Peyer's patch (tissue), 4 donors: ENCODE measurements at regions not wholly inside any gene's neighbourhood (a gene's known extent, or its start where the extent isn't known, plus 50 kb on each side); places are given as distances from the start of the nearest gene placed in this dataset.

Experiments used
- POLR2A ChIP-seq, 2 donors: fragments of 450-650 bp; IDR thresholded peaks; one replicate each; pipeline ENCODE4 v1.5.1; 2017; ENCODE audit warnings: antibody characterized with exemption in 2 of 2, mild to moderate bottlenecking in 2 of 2, moderate library complexity in 2 of 2
- TF ChIP-seq, protein P1 (sequence below), 6 experiments: fragments of 450-650 bp in 4 of 6; fragments of 200-600 bp in 2 of 6; sonication (generic) in 1 of 6; IDR thresholded peaks; one replicate each; pipeline ENCODE4 v1.5.1; 2017 to 2019; ENCODE audit warnings: antibody characterized with exemption in 6 of 6, mild to moderate bottlenecking in 3 of 6, moderate library complexity in 1 of 6

DNA sequence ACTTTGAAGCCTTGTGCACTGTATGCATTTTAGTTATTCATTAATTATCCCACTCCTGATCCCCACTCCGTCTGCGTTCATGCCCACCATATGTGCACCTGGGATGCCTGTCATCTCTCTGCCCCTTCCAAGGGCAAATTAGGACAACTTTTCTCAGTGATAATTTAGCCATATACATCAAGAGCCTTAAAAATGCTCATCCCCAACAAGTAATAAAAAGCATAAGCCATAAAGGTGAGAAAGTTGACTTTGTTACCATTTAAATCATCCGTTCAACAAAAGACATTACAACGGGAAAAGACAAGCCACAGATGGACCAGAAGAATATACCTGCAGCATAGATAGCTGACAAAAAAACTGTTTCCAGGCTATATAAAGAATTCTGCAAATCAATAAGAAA, 131.4 kb upstream of the LINGO1 start:
- TF ChIP-seq, protein P1, sequence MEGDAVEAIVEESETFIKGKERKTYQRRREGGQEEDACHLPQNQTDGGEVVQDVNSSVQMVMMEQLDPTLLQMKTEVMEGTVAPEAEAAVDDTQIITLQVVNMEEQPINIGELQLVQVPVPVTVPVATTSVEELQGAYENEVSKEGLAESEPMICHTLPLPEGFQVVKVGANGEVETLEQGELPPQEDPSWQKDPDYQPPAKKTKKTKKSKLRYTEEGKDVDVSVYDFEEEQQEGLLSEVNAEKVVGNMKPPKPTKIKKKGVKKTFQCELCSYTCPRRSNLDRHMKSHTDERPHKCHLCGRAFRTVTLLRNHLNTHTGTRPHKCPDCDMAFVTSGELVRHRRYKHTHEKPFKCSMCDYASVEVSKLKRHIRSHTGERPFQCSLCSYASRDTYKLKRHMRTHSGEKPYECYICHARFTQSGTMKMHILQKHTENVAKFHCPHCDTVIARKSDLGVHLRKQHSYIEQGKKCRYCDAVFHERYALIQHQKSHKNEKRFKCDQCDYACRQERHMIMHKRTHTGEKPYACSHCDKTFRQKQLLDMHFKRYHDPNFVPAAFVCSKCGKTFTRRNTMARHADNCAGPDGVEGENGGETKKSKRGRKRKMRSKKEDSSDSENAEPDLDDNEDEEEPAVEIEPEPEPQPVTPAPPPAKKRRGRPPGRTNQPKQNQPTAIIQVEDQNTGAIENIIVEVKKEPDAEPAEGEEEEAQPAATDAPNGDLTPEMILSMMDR (IDR thresholded peaks at IDR 0.05), result no peak
- TF ChIP-seq POLR2A (IDR thresholded peaks at IDR 0.05), result no peak
